Skin of body (tissue), 1 donor: ENCODE measurements at regions not wholly inside any gene's neighbourhood (a gene's known extent, or its start where the extent isn't known, plus 50 kb on each side); places are given as distances from the start of the nearest gene placed in this dataset.

Experiments used
- DNase-seq: peaks from one replicate; lab custom pipeline; 2025; lab: John Stamatoyannopoulos, UW

DNA sequence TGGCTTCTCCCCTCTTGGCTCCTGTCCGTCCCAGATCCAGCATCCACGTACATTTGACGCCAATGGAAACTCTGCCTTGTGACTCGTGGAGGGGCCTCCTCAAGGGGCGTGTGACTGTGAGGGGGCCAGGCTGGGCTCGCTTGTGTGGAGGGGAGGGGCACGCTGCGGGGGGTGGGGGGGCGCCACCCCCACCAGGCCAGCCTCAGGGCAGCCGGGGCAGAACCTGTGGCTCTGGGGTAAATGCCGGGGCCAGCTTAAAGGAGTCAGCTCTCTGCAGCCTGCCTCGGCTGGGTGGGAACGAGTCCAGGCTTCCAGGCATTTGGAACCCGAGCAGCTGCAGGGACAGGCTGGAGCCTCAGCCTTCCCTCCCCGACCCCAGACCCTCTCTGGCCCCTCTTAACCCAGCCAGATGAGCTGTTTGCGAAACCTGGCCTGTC is 94.1 kb downstream of the SIK1 start:
- DNase-seq, result no peak

DNA sequence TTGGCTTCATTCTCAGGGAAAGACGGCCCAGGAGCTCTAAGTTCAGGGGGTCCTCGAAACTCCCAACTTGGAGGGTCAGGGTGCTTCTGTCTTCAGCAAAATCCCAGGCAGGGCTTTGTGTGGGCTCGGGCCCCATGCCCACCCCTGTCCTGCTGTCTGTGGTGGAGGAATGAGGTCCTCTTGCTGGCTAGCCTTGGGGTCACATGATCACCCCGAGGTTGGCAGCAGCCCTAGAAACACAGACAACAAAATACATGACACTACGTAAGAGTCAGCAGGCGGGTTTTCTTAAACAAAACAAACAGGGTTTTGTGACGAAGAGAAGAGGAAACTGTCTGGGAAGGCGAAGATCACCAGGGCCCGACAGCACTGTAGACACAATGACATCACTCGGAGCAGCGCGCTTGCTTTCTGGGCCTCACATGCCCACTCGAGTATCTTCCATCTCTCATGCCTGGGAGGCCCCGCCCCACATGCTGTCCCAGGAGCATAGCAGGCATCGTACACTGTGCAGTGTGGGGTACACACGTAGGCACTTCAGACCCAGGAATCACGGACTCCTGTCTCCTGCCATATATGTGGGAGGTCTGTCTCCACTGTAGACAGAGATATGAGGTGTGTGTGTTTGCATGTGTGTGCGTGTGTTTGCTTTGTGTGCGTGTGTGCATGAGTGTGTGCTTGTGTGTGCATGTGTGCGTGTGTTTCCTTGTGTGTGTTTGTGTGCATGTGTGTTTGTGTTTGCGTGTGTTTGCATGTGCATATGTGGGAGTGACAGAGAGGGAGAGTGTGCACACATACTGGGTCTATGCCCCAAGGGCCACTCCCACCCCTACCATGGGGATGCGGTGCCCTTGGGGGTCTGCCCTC is 94.7 kb downstream of the SIK1 start:
- peak; percentile 56 for DNase-seq

DNA sequence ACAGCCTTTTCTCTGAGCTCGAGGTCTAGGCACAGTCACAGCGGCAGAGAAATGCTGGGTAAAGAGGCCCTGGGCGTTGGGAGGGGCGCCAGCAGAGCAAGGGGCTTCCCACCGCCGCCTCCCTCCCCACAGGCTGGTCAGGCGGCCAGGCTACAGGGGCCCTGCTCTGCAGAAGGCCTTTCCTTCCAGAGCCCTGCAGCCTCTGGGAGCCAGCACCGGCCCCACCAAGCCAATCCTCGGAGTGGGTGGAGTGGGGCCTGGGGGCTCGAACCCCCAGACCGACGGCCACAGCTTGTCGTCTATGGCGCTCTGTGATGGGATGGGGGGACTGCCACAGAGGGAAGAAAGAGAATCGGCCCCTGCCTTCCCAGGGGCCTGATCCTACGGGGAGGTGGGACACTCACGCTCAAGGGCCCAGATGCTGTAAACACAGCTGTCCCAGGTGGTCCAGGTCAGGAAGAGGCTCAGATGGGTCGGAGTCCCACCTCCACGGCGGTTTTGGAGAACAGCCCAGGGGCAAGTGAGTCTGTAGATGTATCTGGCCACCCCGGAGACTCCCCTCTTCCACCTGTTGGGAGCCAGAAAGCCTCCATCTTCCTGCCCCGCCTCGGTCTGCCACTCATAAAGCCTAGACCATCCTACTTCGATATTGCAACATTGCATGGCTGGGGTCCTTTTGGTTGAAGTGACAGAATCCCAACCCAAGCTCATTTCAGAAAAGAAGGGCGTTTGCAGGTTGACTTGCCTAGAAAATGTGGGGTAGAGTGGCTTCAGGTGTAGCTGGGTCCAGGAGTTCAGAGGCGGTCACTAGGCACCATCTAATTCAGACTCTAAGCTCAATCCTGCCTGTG is 95.6 kb downstream of the SIK1 start:
- no peak for DNase-seq

DNA sequence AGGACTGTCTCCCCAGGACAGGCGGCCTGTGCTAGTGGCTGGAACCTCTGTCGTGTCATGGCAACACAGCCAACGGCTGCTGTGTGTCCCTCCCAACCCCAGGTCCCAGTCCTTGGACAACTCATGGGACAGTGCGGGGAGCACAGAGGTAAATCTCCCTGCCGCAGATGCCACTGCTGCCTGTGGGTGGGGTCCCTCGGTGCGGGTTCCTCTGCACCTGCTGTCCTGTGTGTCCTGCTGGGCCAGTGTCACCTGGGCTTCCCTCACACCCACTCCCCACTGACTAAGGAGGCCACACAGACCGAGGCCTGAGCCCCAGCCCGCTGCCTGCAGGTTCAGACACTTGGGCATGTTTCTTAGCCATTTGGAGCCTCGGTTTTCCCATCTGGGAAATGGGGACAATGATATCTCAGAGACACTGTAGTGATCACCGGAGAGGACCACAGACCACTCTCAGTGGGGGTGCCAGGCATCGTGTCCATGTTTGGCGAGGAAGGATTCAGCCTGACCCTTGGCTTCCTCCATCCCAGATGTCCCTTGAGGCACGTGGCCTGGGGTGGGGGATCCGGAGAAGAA is 96.5 kb downstream of the SIK1 start:
- no peak for DNase-seq

DNA sequence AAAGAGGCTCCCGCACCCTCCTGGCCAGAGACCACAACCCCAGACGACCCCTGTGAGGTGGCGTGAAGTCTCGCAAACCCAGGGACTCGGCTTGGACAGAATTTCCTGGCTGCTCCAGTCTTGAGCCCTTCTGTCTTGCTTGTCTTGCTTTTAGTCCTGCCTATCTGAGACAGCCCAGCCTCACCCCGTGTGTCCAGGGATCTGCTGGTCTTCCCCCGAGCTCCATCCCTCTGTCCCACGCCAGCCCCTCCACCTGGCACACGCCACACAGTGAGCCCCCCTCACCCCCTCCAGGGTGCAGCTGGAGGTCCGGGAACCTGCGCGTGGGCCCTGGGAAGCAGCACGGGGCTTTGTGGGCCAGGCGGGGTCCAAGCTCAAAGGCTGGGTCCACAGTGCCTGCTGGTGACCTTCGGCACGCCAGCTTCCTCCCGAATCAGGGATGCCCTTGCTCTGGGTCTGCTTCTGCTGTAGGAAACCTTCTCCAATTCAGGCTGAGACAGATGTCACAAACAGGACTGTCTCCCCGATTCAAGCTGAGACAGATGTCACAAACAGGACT is 97.1 kb downstream of the SIK1 start:
- DNase-seq, result no peak

DNA sequence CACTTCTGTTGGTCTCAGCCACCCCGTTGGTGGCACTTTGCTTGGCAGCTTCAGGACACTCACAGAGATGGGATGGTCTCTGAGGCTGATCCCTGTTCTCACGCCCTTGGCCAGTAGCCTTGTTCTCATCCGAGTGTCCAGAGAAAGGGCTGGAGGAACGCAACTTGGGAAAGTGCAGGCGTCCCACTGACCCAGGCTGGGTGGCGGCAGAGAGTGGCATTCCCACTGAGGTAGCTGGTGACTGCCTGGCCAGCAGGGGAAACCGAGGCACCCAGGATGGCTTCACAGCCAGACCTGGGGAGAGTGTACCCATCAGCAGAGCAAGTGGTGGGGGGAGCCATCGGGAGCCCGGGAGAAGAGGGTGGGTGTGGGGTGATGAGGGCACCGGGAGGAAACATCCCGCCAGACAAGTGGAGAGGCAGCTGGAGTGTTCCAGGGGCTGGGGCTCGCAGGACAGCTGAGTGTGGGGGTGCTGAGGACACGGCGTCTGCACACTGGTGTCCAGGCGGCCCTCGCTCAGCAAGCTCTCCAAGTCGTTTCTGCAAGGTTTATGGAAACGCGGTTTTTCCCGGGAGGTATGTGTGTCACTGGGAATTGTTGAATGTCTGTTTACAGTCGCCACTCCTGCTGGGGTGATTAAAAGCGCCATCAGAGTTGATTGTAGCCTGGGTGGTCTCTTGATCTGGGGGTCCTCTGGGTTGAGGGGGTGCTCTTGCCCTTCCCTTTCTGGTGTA is 97.8 kb downstream of the SIK1 start:
- no peak for DNase-seq

DNA sequence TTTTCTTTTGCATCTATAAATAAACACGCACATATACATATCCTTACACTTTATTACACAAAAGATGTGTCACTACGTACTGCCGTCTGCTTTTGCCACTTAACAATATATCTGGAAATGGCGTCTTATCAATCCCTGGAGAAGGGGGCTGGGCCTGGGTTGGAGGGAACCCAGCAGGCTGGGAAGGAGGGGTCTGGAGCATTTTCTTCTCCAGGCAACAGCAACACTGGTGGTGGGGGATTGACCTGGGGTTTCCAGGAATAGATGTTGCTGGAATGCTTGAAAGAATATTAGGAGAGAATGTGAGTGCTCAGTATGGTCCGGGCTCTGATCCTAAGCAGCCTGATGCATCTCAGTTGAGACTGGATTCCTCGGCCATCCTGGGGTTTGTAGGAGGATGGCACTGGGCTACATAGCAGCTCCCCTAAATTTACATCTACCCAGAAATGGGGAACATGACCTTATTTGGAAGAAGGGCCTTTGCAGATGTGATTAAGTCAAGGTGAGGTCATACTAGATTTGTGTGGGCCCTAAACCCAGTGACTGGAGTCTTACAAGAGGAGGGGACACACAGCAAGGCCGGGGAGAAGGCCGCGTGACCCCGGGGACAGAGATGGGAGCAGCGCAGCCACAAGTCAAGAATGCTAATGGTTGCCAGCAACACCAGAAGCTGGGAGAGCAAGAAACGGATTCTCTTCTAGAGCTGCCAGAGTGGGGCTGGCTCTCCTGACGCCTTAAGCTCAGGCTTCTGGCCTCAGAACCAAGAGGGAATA is 98.6 kb downstream of the SIK1 start:
- DNase-seq, result no peak

DNA sequence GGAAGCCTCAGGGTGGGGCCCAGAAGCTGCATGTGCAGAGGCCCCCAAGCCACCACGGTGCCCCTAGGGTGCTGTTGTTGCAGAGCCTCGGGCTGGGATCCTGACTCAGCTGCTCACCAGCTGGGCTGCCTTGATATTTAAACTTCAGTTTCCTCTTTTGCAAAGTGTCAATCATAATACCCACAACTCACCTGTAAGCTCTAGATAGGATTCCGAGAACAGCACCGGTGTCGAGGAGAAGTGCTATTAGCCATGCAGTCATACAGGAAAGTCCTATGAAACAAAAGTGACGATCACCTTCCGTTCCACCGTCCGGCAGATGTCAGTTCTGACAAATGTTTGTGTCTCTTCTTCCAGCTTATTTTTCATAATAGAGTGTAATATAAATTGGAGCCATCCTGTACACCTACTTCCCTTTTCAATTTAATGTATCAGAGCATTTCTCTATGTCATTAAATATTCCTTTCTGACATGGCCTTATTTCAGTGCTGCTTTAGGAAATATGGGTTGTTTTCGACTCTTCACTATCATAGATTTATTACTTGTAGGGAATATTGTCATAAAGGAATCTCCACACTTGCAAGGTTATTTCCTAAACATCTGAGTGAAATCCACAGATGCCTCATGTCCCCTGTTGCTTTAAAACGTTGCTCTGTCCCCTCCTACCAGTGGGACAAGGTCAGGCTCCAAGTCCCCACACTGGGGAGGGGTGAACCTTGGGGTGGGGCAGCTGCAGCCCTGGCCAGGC is 100.8 kb downstream of the SIK1 start:
- DNase-seq, result no peak

DNA sequence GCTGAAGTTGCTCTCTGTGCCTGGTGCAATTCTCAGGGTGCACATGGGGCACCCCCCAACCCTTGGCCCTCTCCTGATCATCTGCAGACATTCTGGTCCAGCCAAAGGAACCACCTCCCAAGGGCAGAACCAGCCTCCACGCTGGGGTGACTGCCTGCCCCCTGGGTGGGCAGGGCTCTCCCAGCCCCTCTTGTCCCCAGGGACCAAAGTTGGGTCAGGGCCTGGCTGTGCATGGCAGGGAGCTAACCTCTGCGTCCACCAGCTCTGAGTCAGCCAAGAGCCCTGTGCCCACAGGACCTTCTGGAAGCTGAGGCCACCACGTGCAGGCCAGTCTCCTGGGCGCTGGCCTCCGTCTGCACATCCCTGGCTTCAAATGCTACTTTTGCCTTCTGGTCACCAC is 101.9 kb downstream of the SIK1 start:
- no peak for DNase-seq

DNA sequence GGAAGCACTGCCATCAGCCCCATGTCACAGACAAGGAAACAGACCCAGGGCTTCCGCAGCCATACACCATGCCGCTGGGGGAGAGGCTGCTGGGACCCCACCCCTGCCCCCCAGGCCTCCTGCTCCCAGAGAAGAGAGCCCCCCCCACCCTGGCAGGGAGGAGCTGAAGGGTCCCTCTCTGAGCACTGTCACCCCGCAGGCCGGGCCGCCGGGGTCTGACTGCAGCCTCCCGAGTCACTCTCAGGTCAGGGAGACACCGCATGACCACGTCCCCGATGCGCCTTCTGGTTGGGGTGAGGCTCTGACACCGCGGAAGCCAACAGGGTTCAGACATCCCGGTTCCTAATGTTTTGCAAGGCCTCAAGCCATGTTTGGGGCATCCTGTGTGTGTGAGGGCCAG is 102.3 kb downstream of the SIK1 start:
- no peak for DNase-seq

DNA sequence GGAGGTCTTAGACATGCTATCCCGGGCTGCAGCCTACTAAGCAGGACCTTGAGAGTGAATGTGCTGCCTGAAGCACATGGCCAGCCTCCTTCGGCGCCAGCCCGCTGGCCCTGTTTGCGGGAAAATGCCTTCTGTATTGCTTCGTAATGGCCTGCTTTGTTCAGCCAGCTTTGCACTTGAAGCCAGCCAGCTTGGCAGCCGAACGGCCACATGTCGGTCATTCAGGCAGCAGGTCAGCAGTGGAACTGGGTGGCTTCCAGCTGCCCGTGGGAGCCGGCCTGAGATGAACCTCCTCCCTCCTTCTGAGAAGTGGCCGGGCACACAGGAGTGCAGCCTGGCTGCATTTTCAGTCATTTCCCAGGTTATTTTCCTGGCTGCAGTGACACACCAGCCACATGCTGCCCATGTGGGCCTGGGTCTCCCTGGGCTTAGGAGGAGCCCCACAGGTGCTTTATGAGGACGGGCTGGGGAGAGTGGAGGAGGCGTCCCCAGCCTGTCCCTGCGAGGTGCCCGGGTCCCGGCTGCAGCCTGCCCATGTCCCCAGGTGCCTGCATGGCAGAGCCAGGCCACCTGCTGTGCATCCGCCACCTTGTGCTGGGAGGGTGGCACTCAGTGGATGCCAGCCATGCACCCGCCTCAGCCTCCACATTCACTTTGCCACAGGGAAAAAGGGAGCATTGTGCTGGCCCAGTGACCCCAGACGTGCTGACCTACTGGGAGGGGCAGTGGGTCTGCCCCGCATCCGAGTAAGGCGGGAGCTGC is 103.5 kb downstream of the SIK1 start:
- no peak for DNase-seq

DNA sequence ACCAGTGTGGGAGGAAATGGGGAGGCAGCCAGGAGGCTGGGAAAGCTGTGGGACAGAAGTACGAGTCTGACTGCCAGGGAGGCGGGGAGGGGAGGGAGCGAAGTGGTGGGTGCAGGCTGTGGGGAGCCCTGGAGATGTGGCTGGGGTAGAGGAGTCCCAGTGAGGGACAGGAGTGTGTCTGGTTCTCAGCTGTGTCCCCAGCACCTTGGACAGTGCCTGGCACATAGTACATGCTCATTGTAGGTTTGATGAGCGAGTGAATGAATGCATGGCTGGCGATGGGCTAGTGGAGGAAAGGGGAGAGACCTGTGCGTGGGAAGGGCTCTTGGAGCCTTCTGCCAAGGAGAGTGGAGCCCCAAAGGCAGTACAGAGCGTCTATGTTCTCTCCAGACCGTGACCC is 104.1 kb downstream of the SIK1 start:
- DNase-seq, result no peak

DNA sequence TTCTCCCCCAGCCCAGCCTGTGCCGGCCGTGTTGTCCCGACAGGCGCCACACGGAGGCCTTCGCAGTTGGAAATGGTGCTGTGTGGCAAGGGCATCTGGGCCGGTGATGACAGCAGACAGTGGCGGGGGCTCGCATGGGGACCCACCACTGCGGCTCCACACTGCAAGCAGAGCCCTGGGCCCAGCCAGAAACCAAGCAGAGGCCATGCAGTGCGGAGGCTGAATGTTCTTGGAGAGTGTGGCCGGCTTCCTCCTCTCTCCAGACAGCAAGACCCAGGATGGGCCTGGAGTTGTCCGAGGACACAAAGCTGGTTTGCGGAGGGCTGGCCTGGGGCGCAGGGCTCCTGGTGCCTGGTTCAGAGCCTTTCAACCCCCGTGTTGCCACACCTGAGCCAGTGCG is 104.6 kb downstream of the SIK1 start:
- no peak for DNase-seq

DNA sequence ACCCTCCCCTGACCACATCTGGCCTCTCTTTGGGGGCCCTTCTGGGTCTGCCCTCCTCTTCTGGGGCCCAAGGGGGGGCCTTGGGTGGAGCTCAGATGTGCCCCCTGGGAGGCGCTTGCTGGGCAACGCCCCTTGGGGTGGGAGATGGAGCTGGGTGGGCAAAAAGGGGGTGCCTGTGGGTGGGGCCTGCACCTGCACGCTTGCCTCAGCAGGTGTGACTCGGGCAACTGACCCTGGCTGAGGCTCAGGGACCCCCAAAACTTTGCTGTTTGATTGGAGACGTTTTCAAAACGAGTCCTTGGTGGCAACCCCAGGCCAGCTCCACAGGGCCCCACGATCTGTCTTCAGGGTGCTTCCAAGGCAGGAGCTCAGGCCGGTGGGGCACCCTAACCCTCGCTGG is 105.3 kb downstream of the SIK1 start:
- DNase-seq, result no peak

DNA sequence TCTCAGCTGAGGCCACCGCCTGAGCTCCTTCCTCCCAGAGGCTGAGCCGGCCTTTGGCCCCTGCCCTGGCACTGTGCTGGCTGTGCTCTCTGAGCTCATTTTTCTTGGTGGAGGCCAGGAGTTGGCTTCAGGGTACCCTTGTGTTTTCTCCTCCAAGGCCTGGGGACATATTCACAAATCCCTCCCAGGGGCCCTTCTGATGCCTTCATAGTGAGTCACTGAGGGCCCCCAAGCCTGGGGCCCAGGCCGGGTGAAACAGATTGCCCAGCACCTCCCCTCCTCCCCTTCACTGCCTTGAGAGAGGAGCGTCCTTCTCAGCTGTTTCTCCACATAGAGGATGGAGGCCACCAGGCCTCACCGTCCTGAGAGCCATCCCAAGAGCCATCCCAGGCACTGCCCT is 105.8 kb downstream of the SIK1 start:
- DNase-seq, result no peak

DNA sequence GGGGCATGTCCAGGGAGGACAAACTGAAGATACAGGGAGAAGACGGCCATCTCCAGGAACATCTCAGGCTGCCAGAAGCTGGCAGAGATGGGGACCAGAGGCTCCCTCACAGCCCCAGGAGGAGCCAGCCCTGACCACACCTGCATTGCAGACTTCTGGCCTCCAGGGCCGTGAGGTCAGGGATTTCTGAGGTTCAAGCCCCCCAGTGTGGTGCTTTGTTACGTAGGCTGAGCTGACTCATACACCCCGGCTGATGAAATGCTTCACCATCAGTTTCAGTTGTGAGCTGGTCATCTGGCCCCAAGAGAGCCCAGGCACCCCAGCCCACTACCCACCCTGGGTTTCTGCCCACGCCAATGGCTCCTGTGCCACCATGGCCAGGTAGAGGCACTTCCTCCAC is 106.4 kb downstream of the SIK1 start:
- DNase-seq, result no peak

DNA sequence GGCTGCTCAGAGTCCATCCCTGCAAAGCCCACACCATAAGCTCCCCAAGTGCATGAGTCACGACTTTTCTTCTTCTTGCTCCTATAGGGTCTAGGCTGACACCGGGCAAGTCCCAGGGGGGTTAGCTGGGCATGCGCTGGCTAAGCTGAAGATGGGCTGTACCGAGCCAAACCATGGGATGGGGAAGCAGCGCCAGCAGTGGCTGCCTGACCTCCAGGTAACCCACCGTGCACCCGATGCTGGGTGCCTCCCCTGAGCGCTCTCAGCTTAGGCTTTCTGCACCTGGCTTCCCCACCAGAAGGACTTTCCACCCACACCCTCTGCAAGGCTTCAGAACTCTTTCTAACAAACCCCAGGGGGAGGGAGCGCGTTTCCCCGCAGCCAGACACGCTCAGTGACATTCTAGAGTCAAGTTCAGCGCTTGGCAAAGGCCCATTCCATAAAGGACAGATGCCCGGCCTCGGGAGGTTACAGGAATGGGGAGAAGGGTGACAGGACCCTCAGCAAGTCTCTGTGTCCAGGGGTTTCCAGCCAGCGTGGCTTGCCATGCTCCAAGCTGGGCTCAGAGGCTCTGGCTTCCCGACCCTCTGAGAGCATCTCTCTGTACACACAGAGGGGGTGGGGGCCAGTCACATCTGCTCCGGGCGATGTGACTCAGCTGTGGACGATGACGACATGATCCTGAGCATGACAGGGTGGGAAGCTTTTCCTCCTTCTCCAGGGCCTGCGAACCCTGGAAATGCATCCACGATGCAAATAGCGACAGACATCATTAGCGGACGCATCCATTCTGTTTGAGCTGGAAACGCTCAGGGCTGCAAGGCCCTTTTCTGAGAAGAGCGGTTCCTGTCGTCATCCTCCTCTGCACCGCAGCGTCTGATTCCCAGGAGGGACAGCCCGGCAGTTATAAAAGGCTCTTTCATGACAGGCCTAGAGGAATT is 107.8 kb downstream of the SIK1 start:
- DNase-seq, result peak; percentile 72

DNA sequence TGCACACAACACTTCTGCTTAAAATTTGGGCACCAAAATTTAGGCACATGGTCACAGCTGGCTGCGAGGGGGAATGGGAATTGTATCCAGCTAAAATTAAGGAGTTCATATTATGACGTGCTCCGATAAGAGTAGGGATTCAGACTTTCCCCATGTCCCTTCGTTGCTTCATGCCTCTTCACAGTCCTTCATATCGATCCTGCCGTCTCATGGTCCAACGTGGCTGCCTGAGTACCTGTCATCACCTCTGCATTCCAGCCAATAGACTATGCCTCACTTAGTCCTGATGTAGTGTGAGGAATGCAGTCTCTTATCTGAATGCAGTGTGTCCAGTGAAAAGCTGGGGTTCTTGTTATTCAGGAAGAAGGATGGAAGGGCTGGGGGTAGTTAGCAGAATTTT is 108.6 kb downstream of the SIK1 start:
- no peak for DNase-seq
